ENCODE measurements at regions not wholly inside any gene's neighbourhood (a gene's known extent, or its start where the extent isn't known, plus 50 kb on each side); places are given as distances from the start of the nearest gene placed in this dataset.
"Not testable (repeated sequence)": the region's sequence is repeated elsewhere in the genome, so short reads cannot be mapped to it uniquely, and the experiment has no call there.

DNA sequence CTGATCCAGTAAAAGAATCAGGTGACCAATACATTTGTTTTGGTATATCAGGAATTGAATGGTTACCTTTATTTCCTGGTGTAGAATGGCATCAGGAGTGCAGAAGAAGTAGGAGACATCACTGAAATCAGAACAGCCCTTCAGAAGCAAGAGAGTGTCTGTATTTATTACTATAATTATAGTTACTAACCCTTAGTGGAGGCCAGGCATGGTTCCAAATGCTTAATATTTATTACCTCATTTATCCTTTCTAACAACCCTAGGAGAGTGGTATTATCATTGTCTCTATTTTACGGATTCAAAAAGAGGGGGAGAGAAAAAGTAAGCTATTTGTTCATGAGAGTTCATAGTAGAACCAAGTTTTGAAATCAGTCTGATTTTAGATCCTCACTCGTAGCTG, 1292.9 kb downstream of the PCDH9 start:
- POLR2A ChIA-PET (ENCODE audit: low non-redundant PET): no interaction called here
- DNase-seq (ENCODE audit: low spot score): no peak
- CTCF ChIA-PET: no interaction called here
- H3K27ac ChIP-seq: no peak overlapping the region
- TF ChIP-seq, protein P1, sequence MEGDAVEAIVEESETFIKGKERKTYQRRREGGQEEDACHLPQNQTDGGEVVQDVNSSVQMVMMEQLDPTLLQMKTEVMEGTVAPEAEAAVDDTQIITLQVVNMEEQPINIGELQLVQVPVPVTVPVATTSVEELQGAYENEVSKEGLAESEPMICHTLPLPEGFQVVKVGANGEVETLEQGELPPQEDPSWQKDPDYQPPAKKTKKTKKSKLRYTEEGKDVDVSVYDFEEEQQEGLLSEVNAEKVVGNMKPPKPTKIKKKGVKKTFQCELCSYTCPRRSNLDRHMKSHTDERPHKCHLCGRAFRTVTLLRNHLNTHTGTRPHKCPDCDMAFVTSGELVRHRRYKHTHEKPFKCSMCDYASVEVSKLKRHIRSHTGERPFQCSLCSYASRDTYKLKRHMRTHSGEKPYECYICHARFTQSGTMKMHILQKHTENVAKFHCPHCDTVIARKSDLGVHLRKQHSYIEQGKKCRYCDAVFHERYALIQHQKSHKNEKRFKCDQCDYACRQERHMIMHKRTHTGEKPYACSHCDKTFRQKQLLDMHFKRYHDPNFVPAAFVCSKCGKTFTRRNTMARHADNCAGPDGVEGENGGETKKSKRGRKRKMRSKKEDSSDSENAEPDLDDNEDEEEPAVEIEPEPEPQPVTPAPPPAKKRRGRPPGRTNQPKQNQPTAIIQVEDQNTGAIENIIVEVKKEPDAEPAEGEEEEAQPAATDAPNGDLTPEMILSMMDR (conservative IDR thresholded peaks at IDR 0.05; ENCODE audit: low read depth): no peak

DNA sequence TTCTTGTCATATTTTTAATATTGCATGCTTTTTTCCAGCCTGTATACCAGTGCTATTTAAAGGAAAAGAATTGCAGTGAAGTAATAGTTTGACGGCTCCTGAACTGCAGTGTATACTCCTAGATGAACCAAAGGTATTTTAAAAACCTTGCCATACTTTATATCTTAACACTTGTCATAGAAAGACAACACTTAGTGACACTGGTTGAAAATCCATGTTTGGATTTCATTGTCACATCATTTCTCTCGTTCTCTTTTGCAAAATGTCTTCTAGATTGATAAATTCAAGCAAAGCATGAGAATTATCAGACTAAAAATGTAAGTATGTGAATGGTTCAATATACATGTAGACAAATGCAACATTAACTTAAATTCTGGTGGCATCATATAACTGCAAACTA, 1293.9 kb downstream of the PCDH9 start:
- no peak overlapping the region for H3K27ac ChIP-seq
- CTCF ChIA-PET: no interaction called here
- DNase-seq (ENCODE audit: low spot score): no peak
- POLR2A ChIA-PET (ENCODE audit: low non-redundant PET): no interaction called here
- TF ChIP-seq, protein P1 (conservative IDR thresholded peaks at IDR 0.05; ENCODE audit: low read depth): no peak

DNA sequence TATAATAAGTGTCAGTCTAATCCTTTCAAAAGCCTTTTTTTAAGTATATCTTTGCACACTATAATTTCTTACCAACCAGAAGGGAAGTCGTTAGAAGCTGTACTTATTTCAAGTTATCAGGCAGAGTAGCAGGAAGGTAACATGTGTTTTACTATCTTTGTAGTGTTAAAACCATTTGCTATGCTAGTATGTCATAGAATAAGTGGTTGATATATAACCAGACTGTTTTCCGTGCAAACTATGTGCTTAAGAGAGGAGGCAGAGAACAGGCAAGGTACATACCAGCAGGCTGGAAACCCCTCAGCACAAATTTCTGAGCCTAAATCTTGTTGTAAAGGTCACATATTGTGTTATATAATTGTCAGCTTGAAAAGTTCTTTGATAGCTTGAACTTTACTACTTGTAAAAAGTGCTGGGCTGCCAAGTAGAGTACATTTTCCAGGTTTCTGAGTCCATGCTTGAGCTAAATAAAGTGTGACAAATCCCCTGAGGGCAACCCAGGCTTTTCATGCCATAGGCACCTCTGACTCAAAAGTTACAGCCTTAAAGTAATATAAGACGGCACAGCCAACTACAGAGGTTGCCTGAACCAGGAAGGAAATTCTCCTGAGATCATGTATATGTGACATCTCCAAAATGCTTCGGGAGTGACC, 1297.4 kb downstream of the PCDH9 start:
- ChIA-PET POLR2A (ENCODE audit: low non-redundant PET) (no interaction called here), CTCF (interaction anchor here (0.6 kb wide), 1 partner anchor 142 kb away, joined by 4 read pairs; no protein-coding TSS in a partner anchor)
- H3K27ac ChIP-seq: no peak overlapping the region
- TF ChIP-seq, protein P1 (conservative IDR thresholded peaks at IDR 0.05; ENCODE audit: low read depth): no peak
- peak; percentile 7 for DNase-seq (ENCODE audit: low spot score)

DNA sequence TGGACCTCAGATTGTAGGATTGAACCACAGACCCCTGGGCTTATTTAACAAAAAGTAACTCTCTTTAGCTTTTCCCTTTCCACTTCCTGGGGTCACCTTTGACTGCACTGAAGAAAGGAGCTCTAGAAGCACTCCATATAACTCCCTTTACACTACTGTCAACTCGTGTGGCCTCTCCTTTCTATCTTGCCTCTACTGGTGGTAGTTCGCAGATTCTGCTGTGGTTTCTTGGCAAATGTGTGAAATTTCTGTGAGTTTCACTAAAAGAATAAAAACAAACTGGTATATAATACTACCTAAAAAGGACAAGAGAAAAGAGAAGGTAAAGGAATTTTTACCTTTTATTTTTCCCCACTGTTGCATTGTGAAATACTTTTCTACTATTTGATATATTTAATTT, 1298.1 kb downstream of the PCDH9 start:
- no peak for DNase-seq (ENCODE audit: low spot score)
- no peak overlapping the region for H3K27ac ChIP-seq
- TF ChIP-seq, protein P1 (conservative IDR thresholded peaks at IDR 0.05; ENCODE audit: low read depth): no peak
- POLR2A ChIA-PET (ENCODE audit: low non-redundant PET): no interaction called here
- CTCF ChIA-PET: no interaction called here

DNA sequence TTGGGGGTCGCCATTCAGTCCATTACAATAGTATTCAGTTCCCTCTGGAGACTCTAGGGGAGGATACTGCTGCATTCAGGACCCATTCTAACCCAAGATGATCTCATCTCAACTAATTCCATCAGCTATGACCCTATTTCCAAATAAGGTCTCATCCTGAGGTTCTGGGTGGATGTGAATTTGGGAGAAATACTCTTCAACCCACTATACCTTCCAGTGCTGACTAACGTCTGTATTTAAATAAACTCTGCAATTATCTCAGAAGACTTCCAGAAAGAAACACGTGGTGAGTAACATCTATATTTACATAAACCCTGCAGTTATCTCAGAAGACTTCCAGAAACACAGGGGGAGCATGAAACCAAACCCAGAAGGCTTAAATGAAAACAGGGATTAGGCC, 1300.7 kb downstream of the PCDH9 start:
- H3K27ac ChIP-seq: no peak overlapping the region
- CTCF ChIA-PET: no interaction called here
- no peak for DNase-seq (ENCODE audit: low spot score)
- POLR2A ChIA-PET (ENCODE audit: low non-redundant PET): no interaction called here
- TF ChIP-seq, protein P1 (conservative IDR thresholded peaks at IDR 0.05; ENCODE audit: low read depth): no peak

DNA sequence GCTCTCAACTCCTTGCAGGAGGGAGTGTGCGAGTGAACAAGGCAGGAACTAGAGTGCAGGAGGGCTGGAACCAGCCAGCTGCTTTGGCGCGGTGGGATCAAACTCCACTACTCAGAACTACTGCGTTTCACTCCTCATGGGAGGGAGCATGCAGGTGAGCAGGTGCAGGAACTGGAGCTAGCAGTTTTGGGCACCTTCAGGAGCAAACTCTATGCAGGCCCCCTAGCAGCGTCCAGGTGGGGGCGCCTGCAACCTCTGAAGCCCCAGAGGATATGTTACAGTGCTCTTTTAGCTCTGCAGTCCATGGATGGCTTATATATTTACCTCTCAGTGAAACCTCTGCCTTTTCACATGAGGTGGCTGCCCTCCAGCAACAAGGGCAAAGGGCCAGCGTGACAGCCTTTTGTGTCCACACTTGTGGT, 1303.4 kb downstream of the PCDH9 start:
- H3K27ac ChIP-seq: no peak overlapping the region
- ChIA-PET CTCF (no interaction called here), POLR2A (ENCODE audit: low non-redundant PET) (no interaction called here)
- DNase-seq (ENCODE audit: low spot score): no peak
- TF ChIP-seq, protein P1 (conservative IDR thresholded peaks at IDR 0.05; ENCODE audit: low read depth): no peak

DNA sequence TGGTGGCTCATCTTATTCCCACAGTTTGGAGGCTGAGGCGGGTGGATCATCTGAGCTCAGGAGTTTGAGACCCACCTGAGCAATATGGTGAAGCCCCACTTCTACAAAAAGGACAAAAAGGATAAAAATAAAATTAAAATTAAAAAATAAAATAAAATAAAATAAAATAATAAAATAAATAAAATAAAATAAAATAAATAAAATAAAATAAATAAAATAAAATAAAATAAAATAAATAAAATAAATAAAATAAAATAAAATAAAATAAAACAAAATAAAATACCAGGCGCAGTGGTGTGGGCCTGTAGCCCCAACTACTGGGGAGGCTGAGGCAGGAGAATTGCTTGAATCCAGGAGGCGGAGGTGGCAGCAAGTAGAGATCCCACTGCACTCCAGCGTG, 1307.3 kb downstream of the PCDH9 start:
- H3K27ac ChIP-seq; POLR2A ChIA-PET (ENCODE audit: low non-redundant PET); DNase-seq (ENCODE audit: low spot score); CTCF ChIA-PET: not testable (repeated sequence)
